ENCODE measurements at regions not wholly inside any gene's neighbourhood (a gene's known extent, or its start where the extent isn't known, plus 50 kb on each side); places are given as distances from the start of the nearest gene placed in this dataset.

DNA sequence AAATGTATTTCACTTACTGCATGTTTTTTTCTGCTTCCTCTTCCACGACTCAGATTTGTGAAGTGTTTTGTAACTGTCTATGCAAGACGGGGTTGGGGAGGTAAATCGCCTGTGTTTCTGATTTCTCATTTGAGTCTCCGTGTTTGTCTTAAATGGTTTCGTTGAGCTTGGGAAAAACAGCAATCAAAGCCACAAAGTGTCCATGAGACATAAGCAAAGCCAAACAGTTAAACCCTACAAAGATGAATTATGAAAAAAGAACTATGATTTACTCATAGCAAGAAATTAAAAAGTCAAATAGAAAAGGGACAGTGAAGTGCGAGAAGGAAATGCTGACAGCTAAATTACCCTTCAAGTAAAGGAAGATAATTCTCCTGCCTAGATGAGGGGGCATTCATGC lies 164.3 kb upstream of the TMPO start:
- intact Hi-C loops (cut with DNase I) = no loop called here
- DNase-seq (ENCODE audit: low spot score) = no peak

DNA sequence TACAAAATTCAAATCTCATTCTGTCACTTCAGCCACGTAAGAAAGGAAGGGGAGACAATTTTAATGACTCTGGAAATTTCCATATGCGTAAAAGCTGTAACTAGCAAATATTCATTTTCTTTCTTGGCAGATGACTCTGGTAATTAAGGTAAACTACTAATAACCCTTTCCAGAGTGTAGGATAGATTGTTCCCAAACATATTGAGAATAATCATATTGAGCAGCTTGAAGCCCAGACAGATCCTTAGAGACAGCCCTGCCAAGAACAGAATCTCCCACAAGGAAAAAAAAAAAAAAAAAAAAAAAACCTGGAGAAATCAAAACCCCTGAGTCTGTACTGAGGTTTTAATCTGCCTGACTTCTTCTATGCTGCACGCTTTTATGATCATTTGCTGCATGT lies 163.6 kb upstream of the TMPO start:
- intact Hi-C loops (cut with DNase I) = no loop called here
- no peak for DNase-seq (ENCODE audit: low spot score)

DNA sequence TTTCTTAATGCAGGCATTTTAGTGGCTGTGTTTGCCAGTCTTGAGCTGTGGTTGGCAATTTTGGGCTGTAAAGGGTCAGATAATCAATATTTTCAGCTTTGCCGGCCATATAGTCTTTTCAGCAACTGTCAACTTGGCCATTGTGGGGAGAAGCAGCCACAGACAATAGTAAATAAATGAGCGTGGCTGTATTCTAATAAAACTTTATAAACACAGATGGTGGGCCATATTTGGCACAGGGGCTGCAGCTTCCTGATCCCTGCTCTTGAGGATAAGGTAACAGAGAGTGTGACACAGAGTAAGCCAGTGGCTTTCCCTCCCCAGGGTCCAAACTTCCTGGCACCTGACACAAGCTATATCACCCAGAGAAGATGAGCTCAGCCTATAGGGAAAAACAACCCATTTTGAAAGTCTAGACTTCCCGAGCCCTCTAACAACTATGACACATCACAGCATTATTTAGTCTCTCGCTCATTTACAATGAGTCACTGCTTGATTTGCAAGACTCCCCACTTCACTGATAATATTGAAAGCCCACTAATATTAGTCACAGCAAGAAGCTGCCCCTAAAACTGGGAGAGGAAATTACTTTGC lies 163.1 kb upstream of the TMPO start:
- intact Hi-C loops (cut with DNase I) = no loop called here
- no peak for DNase-seq (ENCODE audit: low spot score)

DNA sequence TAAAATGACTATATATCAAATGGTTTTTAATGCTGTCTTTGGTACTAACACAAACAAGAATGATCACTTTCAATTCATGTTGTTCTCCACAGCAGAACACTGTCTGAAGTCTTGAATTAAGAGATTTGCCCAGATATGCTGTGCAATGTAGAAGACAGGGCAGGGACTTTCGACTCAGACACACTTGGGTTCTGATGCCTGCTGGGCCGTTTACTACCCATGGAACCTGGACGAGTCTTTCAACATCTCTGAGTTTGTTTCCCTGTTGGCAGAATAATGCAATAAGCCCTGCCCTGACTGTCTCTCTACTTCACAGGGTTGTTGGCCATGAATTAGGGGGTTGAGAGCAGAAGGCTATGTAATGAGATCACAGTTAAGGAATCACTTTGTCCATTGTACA lies 162.6 kb upstream of the TMPO start:
- intact Hi-C loops (cut with DNase I) = no loop called here
- no peak for DNase-seq (ENCODE audit: low spot score)

DNA sequence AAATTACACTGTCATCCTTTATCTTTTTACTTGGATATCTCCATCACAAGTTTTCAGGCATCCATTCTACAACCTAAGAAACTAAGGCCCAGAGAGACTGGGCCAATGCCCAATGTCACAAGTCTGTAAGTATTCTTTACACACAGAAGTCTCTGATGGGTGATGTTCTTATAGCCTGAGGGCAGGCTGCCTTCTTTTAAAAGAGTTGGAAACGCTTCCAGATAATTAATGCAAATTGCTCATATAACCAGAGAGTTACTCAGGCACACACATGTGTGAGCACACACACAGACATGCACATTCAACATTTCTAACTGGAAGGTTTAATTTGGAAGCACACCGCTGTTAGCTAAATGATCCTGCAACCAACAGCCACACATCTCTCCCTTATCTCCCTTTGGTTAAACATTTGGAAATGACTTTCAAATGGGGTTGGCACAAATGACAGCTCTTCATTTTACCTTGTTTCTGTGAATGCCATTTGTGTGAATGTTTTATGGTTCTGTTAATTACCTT lies 160.8 kb upstream of the TMPO start:
- intact Hi-C loops (cut with DNase I) = no loop called here
- DNase-seq (ENCODE audit: low spot score) = no peak

DNA sequence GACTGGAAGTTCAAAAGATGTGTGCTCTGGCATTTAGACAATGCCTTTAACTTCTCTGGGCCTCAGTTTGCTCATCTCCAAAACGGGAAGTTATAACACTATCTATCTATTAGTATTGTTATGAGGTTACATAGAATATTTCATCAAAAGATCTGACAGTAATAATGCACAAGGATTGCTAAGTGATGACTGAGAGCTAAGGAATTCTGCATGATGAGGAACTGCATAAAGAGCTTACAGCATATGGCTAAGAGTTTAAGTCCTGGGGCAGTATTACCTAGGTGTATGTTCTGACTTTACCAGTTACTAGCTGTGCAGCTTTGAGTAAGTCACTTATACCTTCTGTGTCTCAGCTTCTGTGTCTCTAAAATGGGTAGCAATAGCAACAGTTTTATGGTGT lies 160.1 kb upstream of the TMPO start:
- no peak for DNase-seq (ENCODE audit: low spot score)
- intact Hi-C loops (cut with DNase I) = no loop called here

DNA sequence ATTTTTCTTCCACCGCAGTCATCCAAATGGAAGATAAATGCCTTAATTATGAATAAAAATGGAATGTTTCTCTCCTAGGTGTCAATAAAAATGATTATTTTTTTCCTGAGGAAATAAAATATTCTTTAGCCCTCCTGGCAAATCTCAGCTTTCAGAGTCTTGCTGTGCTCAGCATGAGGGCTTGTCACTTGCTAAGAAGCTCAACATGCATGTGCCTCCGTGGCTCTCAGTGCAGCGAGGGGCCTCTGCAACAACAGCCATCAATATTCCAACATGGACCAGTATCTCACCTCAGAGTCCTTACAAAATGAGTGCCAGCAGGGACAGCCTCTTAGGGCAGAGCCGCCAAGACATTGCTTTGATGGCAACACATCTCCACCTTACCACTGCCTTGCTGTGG lies 159.5 kb upstream of the TMPO start:
- DNase-seq (ENCODE audit: low spot score) = no peak
- intact Hi-C loops (cut with DNase I) = no loop called here

DNA sequence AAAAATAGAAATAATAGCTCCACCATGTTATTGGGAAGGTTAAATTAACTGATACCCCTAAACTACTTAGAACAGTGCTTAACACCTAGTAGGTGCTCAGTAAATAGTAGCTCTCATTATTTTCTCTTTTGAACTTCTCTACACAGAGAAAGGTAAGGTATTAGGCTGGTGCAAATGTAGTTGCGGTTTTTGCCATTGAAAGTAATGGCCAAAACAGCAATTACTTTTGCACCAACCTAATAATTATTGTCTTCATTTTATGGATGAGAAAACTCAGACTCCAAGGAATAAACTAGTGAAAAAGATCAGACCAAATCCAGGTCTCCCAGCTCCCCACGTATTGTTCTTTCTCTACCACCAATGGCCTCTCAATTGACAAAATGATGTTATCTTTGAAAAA lies 157.2 kb upstream of the TMPO start:
- no peak for DNase-seq (ENCODE audit: low spot score)
- intact Hi-C loops (cut with DNase I) = no loop called here

DNA sequence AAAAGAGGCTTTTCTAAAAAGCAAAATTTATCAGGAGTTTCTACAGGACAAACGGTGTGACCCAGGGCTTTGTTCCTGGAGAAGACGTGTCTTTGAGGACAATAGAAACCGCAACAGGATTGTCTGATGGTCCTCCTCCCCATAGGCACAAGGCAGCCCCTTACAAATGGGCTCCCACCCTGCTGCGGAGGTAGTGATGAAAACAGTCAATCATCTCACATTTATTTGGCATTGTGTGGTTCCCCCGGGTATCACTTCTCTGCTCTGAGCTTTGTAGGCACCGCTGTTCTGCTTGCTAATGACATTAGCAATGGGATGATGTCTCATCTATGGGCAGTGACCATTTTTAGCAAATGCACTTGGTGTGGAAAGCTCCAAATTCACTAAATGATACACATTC lies 155.5 kb upstream of the TMPO start:
- intact Hi-C loops (cut with DNase I) = no loop called here
- no peak for DNase-seq (ENCODE audit: low spot score)

DNA sequence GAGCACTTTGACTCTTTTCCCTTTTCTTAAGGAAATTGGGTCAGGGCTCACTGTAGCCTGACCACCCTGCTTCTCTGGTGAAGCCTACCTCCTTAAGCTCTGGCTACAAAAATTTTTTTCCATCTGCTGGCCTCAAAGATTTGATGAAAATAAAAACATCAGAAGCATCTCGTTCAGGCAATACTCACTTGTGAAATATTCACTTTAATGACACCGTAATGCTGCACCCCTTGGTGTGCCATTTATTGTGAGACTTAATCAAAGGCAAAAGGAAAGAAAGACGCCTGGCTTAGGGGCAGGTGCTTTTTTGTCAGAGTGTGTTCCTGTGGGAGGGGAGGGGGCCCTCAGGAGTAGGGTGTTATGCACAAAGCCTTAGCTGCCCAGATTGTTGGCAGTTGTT lies 155.0 kb upstream of the TMPO start:
- DNase-seq (ENCODE audit: low spot score) = no peak
- intact Hi-C loops (cut with DNase I) = no loop called here

DNA sequence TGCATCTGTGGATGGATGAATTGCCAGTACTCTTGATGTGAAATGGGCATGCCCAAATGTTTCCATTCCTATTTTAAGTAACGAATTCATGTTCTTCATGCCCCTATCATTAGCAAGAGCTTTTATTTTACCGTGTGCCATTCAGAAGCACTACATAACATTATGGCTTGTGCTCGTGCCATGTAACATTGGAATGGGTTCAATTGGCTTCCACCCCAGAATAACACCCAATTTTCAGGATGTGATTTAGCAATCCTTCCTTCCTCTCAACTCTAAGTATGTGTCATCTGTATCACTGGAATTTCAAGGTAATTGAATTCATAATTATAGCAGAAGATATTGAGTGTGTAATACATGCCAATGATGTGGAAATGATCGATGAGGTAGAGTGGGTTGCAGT lies 145.8 kb upstream of the TMPO start:
- intact Hi-C loops (cut with DNase I) = no loop called here
- no peak for DNase-seq (ENCODE audit: low spot score)

DNA sequence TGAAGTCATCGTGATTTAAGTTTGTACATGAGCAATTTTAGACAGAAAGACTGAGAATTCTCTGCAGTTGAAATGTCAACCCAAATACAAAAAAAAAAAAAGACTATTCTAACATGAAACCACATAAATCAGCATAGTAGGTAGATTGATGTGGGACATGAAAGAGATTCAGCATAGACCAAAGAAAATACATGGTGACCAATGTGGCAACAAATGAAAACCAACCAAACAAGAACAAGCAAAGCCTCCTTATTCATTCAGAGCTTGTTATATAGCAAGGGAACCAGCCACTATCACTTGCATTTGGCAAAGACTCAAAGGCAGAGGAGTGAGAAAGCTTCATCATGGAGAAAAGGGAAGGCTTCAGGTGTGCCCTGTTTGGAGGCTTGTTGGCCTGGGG lies 144.4 kb upstream of the TMPO start:
- DNase-seq (ENCODE audit: low spot score) = no peak
- intact Hi-C loops (cut with DNase I) = no loop called here

DNA sequence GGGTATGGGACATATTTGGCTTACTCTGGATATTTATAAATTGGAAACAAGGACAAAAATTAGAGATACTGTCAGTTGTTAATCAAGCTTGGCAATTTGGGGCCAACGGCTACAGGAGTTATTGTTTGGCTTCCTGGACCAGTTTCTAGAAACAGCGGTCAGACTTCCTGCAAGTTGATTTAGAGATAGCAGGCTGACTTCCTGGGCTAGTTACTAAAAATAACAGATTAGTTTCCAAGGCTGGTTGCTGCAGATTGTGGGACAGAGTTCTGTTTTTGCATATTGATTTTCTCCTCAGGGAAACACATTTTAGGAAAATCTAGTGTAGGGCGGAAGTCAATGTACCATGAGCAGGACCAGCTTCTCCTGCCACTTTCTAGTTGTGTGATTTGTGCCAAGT lies 144.0 kb upstream of the TMPO start:
- no peak for DNase-seq (ENCODE audit: low spot score)

DNA sequence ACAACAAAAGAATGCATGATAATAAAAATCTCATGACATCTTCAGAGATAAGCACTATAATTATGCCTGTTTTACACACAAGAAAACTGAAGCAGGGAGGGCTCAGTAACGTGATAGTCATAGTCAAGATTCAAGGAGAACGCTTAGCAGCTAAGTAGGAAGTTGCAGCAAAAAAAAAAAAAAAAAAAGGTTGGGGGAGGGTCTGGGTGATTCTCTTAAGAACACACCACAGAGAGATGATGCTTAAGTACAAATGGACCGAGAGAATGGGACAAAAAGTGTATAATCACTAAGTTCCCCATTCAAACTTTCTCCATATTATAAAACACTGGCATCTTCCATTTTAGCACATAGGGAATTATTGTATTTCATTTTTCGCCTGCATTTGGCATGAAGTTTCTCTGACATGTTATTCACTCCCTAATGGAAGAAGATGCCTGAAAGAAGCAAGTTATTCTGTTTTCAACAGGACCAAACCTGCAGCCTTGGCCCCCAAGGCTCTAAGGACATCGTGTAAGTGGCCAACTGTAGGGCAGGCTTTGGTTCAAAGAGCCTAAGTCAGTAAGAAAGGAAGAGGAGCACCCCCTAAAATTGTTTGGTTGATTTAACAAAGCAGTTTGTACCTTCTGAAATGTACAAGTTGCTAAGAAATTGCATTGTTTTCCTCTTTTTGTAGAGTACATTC lies 142.9 kb upstream of the TMPO start:
- intact Hi-C loops (cut with DNase I) = no loop called here

More for the DNA sequence above, 144.0 kb upstream of the TMPO start:
- intact Hi-C loops (cut with DNase I) = no loop called here

DNA sequence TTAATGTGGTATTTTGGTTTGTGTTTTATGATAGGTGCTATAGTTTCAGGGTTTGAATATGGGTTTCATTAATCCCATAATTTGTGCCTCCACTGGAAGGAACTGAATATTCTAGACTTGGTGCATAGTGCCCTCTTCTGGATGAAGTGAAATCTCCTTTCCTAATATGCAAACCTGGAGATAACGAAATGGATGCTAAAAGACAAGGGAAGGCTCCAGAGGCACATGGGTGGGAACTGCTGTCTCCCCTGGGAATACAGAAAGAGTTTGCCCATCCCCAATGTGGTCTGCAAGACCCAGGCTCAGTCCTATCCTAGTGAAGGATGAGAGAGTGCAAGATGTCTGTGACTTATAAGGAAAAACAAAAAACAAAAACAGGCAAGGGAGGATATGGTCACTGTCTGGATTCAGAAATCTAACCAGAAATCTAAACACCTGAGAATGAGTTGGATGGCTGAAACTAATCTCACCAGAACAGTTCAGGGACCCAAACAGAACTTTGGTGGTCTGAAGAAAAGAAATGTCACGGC lies 142.3 kb upstream of the TMPO start:
- DNase-seq (ENCODE audit: low spot score) = no peak
- intact Hi-C loops (cut with DNase I) = no loop called here

More for the DNA sequence above, 142.9 kb upstream of the TMPO start:
- DNase-seq (ENCODE audit: low spot score) = no peak

DNA sequence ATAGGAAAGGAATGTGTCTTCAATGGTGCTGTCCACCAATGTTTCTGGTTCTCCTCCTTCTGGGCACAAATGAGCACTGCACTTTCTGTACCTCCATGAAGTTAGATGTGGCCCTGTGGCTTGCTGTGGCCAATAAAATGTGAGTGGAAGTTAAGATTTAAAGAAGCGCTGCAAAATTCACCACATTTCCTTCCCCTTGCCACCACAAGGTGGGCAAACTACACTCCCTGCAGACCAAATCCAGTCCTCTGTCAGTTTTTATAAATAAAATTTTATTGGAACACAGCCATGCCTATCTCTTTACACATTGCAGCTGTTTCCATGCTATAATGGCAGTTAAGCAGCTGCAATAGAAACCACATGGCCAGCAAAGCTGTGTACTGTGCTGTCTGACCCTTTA lies 141.4 kb upstream of the TMPO start:
- DNase-seq (ENCODE audit: low spot score) = no peak
- intact Hi-C loops (cut with DNase I) = no loop called here

DNA sequence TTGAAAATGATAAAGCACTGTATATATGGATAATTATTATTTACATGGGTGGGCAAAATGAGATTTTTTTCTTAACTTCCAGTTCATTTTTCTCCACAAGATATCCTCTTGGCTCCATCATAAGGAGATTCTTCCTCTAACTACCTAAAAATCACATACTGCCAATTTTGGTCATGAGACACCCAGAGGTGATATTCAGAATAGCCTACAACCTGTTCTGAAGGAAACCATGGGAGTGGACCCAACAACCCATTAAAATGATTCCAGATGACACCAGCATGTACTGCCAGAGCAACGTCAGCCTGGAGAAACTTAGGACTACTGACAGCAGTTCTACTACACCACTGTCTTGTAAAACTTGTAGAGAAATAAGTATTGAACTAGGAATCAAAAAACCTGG lies 136.3 kb upstream of the TMPO start:
- no peak for DNase-seq (ENCODE audit: low spot score)
- intact Hi-C loops (cut with DNase I) = no loop called here

DNA sequence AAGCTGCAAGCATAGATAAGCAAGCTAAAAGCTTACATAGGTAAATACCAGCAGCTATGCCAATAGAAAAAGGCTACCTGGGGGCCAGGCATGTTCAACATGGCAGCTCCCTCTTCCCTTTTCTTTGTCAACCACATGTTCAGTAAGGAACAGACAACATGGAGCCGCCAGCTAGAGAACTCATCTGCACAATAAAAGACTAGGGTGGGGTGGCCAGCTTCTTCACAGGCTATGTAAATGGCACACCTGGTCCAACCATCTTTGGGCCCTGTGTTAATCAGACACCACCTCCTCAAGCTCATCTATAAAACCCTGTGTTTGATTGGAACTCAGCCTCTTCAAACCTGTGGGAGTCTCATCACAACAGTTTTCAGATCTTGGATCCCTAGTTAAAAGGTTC lies 129.7 kb upstream of the TMPO start:
- no peak for DNase-seq (ENCODE audit: low spot score)
- intact Hi-C loops (cut with DNase I) = no loop called here

DNA sequence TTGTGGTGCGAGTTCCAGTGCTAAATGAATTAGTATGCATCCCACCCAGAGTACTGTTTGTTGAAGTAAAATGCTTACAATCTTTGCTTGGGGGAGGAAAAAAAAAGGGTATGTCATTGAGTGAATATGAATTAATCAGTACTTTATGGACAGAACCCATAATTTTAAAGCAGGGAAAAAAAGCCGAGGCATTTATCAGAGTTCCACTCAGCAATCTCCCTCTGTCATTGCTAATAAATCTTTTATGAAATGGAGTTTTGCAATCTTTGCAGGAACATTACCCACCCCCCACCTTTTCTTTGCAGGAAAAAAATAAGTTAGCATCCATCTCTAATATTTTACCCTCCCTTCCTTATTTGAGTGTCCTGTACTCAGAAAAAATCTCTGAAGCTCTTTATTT lies 127.9 kb upstream of the TMPO start:
- DNase-seq (ENCODE audit: low spot score) = no peak
- intact Hi-C loops (cut with DNase I) = no loop called here

DNA sequence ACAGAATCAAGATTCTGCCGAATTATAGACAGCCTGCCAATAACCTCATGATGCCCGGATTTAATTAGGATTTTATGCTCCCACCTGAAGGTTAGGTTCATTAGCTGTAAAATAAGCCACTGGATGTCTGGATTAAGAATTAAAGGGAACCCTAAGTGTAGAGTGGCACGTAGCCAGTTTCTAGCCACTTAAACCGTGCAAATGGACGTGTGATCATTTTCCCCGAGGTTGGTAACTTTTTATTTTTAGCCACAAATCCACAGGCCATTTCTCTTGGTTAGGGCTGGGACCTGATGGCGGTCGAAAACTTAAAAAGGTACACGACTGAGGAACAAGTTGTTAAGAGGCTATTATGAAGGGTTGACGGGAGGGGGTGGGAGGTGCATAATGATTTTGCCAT lies 127.3 kb upstream of the TMPO start:
- intact Hi-C loops (cut with DNase I) = no loop called here
- DNase-seq (ENCODE audit: low spot score) = no peak

DNA sequence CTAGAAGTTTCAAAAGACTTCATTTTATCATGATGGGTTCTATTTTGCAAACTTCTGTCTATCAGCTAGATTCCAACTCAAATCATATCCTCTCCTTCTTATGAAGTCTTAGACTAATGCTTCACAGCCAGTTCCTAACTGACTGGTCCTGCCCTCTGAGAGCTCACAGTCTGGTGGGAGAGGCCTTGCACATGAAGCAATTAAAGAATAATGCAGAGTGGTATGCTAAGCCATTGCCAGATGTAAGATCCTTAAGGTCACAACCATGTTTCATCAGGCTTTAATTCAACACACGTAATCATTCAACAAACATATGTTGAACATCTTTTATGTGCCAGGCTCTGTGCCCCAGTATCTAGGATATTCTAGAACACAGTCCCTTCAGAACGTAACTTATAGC lies 125.8 kb upstream of the TMPO start:
- intact Hi-C loops (cut with DNase I) = no loop called here
- no peak for DNase-seq (ENCODE audit: low spot score)
